Keratinocyte (primary cell): ENCODE measurements at regions not wholly inside any gene's neighbourhood (a gene's known extent, or its start where the extent isn't known, plus 50 kb on each side); places are given as distances from the start of the nearest gene placed in this dataset.
"Not testable (repeated sequence)": the region's sequence is repeated elsewhere in the genome, so short reads cannot be mapped to it uniquely, and the experiment has no call there.

Source experiments
- CTCF ChIP-seq, 3 experiments: IDR thresholded peaks in 1 of 3; conservative IDR thresholded peaks in 1 of 3; optimal IDR thresholded peaks in 1 of 3; 2 replicates in 2 of 3; 3 replicates in 1 of 3; pipeline versions ENCODE3 to v1.5.1; 2011; ENCODE audit warnings: low read length in 3 of 3, mild to moderate bottlenecking in 3 of 3, moderate library complexity in 2 of 3, control low read depth in 1 of 3, inconsistent platforms in 1 of 3; ENCODE audit not compliant: insufficient read depth in 2 of 3; ENCODE audit errors: extremely low read depth in 1 of 3
- EZH2 ChIP-seq: IDR thresholded peaks from one replicate; pipeline ENCODE4 v1.6.1; 2012; ENCODE audit warnings: inconsistent platforms, mild to moderate bottlenecking, low read length, moderate library complexity

DNA sequence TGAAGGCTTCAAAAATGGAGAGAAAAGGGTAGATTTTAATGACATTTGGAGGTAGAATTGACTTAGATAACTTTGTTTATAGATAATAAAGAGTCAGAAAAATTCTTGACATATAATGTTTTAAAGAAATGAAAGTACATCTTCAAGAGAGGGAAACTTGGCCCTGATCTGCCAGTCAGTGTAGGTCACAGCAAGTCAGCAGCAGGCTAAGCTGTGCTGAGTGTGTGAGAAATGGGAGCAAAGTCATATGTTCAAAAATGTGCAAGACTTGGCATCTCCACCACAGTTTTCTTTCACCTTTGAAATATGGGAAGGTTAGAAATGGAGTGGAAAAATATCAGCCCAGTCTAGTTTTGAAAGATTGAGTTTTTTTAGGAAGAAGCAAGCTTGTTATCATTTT lies 1761.3 kb downstream of the KHDRBS2 start:
- TF ChIP-seq CTCF (optimal IDR thresholded peaks at IDR 0.05 in 1 of 3, IDR thresholded peaks at IDR 0.05 in 1 of 3, conservative IDR thresholded peaks at IDR 0.05 in 1 of 3; ENCODE audit: extremely low read depth in 1 of 3, insufficient read depth in 2 of 3, low read length in 3 of 3); EZH2: not testable (repeated sequence)
